ENCODE measurements at regions not wholly inside any gene's neighbourhood (a gene's known extent, or its start where the extent isn't known, plus 50 kb on each side); places are given as distances from the start of the nearest gene placed in this dataset.

DNA sequence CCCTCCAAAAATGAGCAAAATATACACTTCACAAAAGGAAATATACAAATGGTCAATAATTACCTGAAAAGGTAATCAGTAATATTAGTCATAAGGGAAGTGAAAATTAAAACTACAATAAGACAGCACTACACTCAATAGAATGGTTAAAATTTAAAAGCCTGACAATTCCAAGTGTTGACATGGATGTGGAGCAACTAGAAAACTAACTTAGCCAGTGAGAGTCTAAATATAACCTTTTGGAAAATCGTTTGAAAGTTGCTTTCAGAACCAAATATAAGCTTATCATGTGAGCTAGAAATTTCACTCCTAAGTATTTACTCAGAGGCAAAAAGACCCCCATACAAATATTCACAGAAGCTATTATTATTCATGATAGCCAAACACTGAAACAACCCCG lies 105.1 kb upstream of the MVB12B start:
- Histone ChIP-seq H3K27me3 (peaks cover 31% of the 10 kb centered on the region), H3K9me3 (replicated peaks in 1 of 3) (no peaks in the 10 kb centered on the region)
- intact Hi-C loops (cut with DNase I): loop anchor here (10.0 kb wide), 2 partner anchors 657 to 807 kb away; no protein-coding TSS in a partner anchor

DNA sequence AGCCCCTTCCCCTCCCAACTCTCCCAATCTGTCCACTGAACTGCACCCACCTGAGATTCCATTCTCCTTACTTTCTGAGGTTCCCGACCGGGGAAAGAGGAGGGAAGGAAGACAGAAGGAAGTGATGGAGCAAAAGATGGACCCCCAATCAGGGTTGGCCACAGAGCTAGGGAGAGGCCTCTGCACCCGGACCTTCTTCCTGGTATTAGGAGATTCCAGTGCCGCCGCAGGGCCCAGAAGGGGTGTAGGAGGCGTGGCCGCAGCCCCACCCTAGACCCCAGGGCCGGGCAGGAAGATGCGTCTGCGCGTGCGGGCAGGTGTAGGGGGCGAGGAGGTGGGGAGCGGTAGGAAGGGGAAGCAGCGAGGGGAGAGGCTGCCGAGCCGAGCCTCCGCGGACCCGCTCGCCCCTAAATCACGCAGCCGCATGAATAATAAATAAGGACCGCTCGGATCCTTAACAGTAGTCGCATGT lies 104.2 kb upstream of the MVB12B start:
- H3K4me3 ChIP-seq: no peak overlapping the region
- no peaks in the 10 kb centered on the region for H3K9me3 ChIP-seq (replicated peaks in 1 of 3)
- TF ChIP-seq POLR2A (IDR thresholded peaks at IDR 0.05): no peak
- TF ChIP-seq, protein P1, sequence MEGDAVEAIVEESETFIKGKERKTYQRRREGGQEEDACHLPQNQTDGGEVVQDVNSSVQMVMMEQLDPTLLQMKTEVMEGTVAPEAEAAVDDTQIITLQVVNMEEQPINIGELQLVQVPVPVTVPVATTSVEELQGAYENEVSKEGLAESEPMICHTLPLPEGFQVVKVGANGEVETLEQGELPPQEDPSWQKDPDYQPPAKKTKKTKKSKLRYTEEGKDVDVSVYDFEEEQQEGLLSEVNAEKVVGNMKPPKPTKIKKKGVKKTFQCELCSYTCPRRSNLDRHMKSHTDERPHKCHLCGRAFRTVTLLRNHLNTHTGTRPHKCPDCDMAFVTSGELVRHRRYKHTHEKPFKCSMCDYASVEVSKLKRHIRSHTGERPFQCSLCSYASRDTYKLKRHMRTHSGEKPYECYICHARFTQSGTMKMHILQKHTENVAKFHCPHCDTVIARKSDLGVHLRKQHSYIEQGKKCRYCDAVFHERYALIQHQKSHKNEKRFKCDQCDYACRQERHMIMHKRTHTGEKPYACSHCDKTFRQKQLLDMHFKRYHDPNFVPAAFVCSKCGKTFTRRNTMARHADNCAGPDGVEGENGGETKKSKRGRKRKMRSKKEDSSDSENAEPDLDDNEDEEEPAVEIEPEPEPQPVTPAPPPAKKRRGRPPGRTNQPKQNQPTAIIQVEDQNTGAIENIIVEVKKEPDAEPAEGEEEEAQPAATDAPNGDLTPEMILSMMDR (IDR thresholded peaks at IDR 0.05): no peak
- H3K4me1 ChIP-seq (replicated peaks in 1 of 2): no peaks in the 10 kb centered on the region
- no peak for DNase-seq
- intact Hi-C loops (cut with DNase I): loop anchor here (10.0 kb wide), 2 partner anchors 658 to 808 kb away; no protein-coding TSS in a partner anchor
- H3K27ac ChIP-seq: no peak overlapping the region
- WGBS, 4 donors: 5 to 16% (median 9%) methylated on average over 12 to 26 of the region's 26 CpGs
- H3K27me3 ChIP-seq: peaks cover 31% of the 10 kb centered on the region
- H3K36me3 ChIP-seq (replicated peaks in 1 of 2): no peaks in the 10 kb centered on the region

More for the DNA sequence above, 105.1 kb upstream of the MVB12B start:
- H3K36me3 ChIP-seq (replicated peaks in 1 of 2): no peaks in the 10 kb centered on the region
- no peak overlapping the region for H3K27ac ChIP-seq
- 65 to 80% (median 78%) methylated on average over 2 of the region's 2 CpGs for WGBS, 4 donors
- no peak overlapping the region for H3K4me3 ChIP-seq
- H3K4me1 ChIP-seq (replicated peaks in 1 of 2): no peaks in the 10 kb centered on the region
- DNase-seq: no peak
- no peak for TF ChIP-seq POLR2A (IDR thresholded peaks at IDR 0.05)
- TF ChIP-seq, protein P1 (IDR thresholded peaks at IDR 0.05): no peak

DNA sequence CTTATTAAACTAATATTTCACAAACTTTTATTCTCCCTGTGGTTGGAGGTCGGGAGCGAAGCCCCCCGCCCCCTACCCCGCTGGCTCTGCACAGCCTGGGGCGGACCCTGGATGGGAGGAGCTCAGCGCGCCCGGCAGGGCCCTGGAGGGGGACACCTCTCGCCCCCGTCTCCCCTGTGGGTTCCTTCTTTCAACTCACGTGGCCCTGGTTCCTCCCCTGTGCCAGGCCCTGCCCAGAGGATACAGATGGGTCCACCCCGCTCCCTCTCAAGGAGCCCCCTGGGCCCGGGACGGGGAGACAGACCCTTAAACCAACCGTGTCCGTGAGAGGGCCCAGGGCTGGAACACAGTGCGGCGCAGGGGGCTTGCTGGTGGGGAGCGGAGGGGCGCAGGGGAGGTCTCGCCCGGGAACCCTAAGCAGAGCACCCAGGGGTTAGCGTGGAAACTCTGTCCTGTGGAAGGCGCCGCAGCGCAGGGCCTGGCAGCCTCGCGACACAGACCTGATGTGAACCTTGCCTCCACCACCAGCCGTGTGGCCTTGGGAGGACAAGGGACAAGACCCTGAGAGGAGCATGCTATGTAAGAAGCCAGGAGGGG lies 103.7 kb upstream of the MVB12B start:
- Histone ChIP-seq H3K9me3 (replicated peaks in 1 of 3) (no peaks in the 10 kb centered on the region), H3K4me3 (no peak overlapping the region), H3K27ac (no peak overlapping the region), H3K4me1 (replicated peaks in 1 of 2) (no peaks in the 10 kb centered on the region), H3K36me3 (replicated peaks in 1 of 2) (no peaks in the 10 kb centered on the region), H3K27me3 (peaks cover 31% of the 10 kb centered on the region)
- no peak for DNase-seq
- no peak for TF ChIP-seq POLR2A (IDR thresholded peaks at IDR 0.05)
- TF ChIP-seq, protein P1 (IDR thresholded peaks at IDR 0.05): no peak
- intact Hi-C loops (cut with DNase I): loop anchor here (10.0 kb wide), 2 partner anchors 658 to 808 kb away; no protein-coding TSS in a partner anchor
- WGBS, 4 donors: 10 to 45% (median 38%) methylated on average over 10 to 29 of the region's 29 CpGs

DNA sequence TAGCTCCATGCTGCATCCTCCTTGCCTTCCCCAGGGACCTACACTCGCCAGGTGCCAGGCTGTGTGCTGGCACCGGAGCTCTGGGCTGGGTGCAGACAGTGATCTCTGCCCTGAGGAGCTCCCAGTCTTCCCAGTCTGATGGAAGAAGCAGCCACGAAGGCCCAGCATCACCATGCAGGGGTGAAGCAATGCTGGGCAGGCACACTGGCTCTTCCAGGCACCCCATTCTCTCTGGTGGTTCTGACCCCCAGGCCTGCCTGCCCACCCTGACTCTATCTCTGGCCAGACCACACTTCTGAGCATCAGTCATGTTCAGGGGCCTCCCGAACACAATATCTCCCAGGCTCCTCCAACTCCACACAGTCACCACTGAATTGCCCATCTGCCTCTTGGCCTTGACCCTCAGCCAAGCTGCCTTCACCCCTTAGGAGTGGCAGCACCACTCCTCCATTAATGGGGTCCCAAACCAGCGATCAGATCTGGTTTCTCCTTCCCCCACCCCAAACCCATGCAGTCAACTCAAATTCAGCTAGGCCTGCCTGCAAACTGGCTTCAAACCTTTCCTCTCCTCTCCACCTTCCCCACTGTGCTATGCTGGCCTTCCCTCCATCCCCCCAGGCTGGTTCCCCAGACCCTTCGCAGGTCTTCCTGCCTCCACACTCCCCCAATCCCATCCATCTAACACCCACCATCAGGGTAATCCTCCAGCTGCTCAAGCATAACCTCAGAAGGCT lies 102.7 kb upstream of the MVB12B start:
- no peak for DNase-seq
- no peak overlapping the region for H3K27ac ChIP-seq
- peaks cover 27% of the 10 kb centered on the region for H3K27me3 ChIP-seq
- no peak overlapping the region for H3K4me3 ChIP-seq
- intact Hi-C loops (cut with DNase I): loop anchor here (10.0 kb wide), 2 partner anchors 659 to 809 kb away; no protein-coding TSS in a partner anchor
- WGBS, 4 donors: 76 to 84% (median 83%) methylated on average over 4 to 6 of the region's 6 CpGs
- H3K9me3 ChIP-seq (replicated peaks in 1 of 3): no peaks in the 10 kb centered on the region
- TF ChIP-seq, protein P1 (IDR thresholded peaks at IDR 0.05): no peak
- TF ChIP-seq POLR2A (IDR thresholded peaks at IDR 0.05): no peak
- no peaks in the 10 kb centered on the region for H3K4me1 ChIP-seq (replicated peaks in 1 of 2)
- H3K36me3 ChIP-seq (replicated peaks in 1 of 2): no peaks in the 10 kb centered on the region
